A549 (cell line): ENCODE measurements at regions not wholly inside any gene's neighbourhood (a gene's known extent, or its start where the extent isn't known, plus 50 kb on each side); places are given as distances from the start of the nearest gene placed in this dataset.

Experiments
- CTCF ChIP-seq: fragments of >200 bp; sonication (Bioruptor Twin); formaldehyde crosslinking; IDR thresholded peaks from 3 replicates; pipeline ENCODE4 v1.5.1; 2016
- EHMT2 ChIP-seq: fragments of 200-600 bp; sonication (generic); IDR thresholded peaks from 2 replicates; pipeline ENCODE4 v1.6.1; 2016; ENCODE audit warnings: antibody characterized with exemption, low read depth, mild to moderate bottlenecking, moderate library complexity
- ESRRA ChIP-seq: fragments of 150-350 bp; IDR thresholded peaks from 2 replicates; pipeline ENCODE4 v1.6.1; 2014; ENCODE audit warnings: mild to moderate bottlenecking, low read length, borderline replicate concordance
- HMGXB4 ChIP-seq: fragments of 250-450 bp; sonication (Bioruptor Pico); IDR thresholded peaks from 2 replicates; pipeline ENCODE4 v1.5.0; 2021; ENCODE audit warnings: mild to moderate bottlenecking, moderate library complexity, borderline replicate concordance
- JUNB ChIP-seq: fragments of >200 bp; sonication (Bioruptor Twin); formaldehyde crosslinking; IDR thresholded peaks from 2 replicates; pipeline ENCODE4 v1.6.1; 2016
- MAZ ChIP-seq: fragments of 150-350 bp; IDR thresholded peaks from 2 replicates; pipeline ENCODE4 v1.6.1; 2014; ENCODE audit warnings: antibody characterized with exemption, low read depth, low read length, borderline replicate concordance
- RCOR1 ChIP-seq: fragments of 150-350 bp; IDR thresholded peaks from 2 replicates; pipeline ENCODE4 v1.6.1; 2014; ENCODE audit warnings: antibody characterized with exemption, low read length, low read depth
- RFX5 ChIP-seq: fragments of 450-650 bp; IDR thresholded peaks from 2 replicates; pipeline ENCODE4 v1.7.1; 2014; ENCODE audit warnings: antibody characterized with exemption, mild to moderate bottlenecking, moderate library complexity

GRCh38 chr13:104571893-104572229 is 1505.6 kb upstream of the SLC10A2 start:
- no peak for TF ChIP-seq CTCF
- no peak for TF ChIP-seq RCOR1
- no peak for TF ChIP-seq MAZ
- no peak for TF ChIP-seq RFX5
- no peak for TF ChIP-seq JUNB
- no peak for TF ChIP-seq ESRRA
- no peak for TF ChIP-seq EHMT2
- TF ChIP-seq HMGXB4, result no peak
